Testis (tissue), 2 donors: ENCODE measurements at regions not wholly inside any gene's neighbourhood (a gene's known extent, or its start where the extent isn't known, plus 50 kb on each side); places are given as distances from the start of the nearest gene placed in this dataset.
"Not testable (repeated sequence)": the region's sequence is repeated elsewhere in the genome, so short reads cannot be mapped to it uniquely, and the experiment has no call there.

Source experiments
- DNase-seq: peaks from one replicate; pipeline ENCODE4 v3.0.0-alpha.2; 2019
- H3K27ac ChIP-seq, 2 donors: fragments of 200-600 bp; sonication (generic); one replicate each; pipeline ENCODE4 v1.5.1; 2019
- H3K27me3 ChIP-seq: fragments of 200-600 bp; sonication (generic); one replicate; pipeline ENCODE4 v1.5.1; 2019
- H3K36me3 ChIP-seq: fragments of 200-600 bp; sonication (generic); one replicate; pipeline ENCODE4 v1.5.1; 2017; ENCODE audit warnings: low read depth; ENCODE audit errors: missing control alignments
- H3K4me1 ChIP-seq: fragments of 200-600 bp; sonication (generic); one replicate; pipeline ENCODE4 v1.5.1; 2019
- H3K4me3 ChIP-seq, 2 donors: fragments of 200-600 bp; sonication (generic); one replicate each; pipeline ENCODE4 v1.5.1; 2017 to 2019
- H3K9me3 ChIP-seq: fragments of 200-600 bp; sonication (generic); one replicate; pipeline ENCODE4 v1.5.1; 2017
- POLR2A ChIP-seq: fragments of 450-650 bp; IDR thresholded peaks from one replicate; pipeline ENCODE4 v1.6.1; 2017; ENCODE audit warnings: antibody characterized with exemption, mild to moderate bottlenecking, moderate library complexity
- WGBS, 2 donors: methylation state at CpG; one replicate each; pipeline ENCODE4 v1.1.5; 2018; 5-methylcytosine and 5-hydroxymethylcytosine counted together
- intact Hi-C: fragments of 100-400 bp; cut with DNase I; formaldehyde crosslinking; loops from one replicate; pipeline ENCODE4 v1.15.1; 2023; ENCODE audit warnings: low total_unique reads
- TF ChIP-seq, protein P1 (sequence below), 3 experiments: fragments of 450-650 bp in 2 of 3; fragments of 200-600 bp in 1 of 3; sonication (generic) in 1 of 3; IDR thresholded peaks; one replicate each; pipeline ENCODE4 v1.5.1; 2016 to 2019; ENCODE audit warnings: antibody characterized with exemption in 3 of 3, mild to moderate bottlenecking in 2 of 3, moderate library complexity in 1 of 3

DNA sequence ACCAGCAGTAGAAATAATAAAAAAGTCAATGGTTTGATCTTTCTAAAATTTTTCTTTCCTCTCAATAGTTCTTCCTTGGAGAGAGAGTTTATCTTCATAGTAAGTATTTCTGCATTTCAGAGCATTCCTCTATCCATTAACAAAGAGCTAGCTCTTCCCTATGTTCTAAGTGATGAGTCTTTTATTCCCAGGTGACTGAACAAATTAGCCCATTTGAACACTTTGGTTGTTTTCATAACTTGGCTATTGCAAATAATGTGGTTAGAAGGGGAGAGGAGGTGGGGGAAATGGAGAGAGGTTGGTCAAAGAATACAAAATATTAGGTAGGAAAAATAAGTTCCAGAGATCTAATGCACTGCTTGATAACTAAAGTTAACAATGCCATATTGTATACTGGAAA lies 598.9 kb downstream of the KCNT2 start:
- H3K9me3 ChIP-seq: no peaks in the 10 kb centered on the region
- no peak overlapping the region for H3K4me3 ChIP-seq
- TF ChIP-seq, protein P1, sequence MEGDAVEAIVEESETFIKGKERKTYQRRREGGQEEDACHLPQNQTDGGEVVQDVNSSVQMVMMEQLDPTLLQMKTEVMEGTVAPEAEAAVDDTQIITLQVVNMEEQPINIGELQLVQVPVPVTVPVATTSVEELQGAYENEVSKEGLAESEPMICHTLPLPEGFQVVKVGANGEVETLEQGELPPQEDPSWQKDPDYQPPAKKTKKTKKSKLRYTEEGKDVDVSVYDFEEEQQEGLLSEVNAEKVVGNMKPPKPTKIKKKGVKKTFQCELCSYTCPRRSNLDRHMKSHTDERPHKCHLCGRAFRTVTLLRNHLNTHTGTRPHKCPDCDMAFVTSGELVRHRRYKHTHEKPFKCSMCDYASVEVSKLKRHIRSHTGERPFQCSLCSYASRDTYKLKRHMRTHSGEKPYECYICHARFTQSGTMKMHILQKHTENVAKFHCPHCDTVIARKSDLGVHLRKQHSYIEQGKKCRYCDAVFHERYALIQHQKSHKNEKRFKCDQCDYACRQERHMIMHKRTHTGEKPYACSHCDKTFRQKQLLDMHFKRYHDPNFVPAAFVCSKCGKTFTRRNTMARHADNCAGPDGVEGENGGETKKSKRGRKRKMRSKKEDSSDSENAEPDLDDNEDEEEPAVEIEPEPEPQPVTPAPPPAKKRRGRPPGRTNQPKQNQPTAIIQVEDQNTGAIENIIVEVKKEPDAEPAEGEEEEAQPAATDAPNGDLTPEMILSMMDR (IDR thresholded peaks at IDR 0.05): no peak
- TF ChIP-seq POLR2A: no peak
- H3K36me3 ChIP-seq: no peaks in the 10 kb centered on the region
- DNase-seq: no peak
- no peak overlapping the region for H3K27ac ChIP-seq
- H3K4me1 ChIP-seq: no peaks in the 10 kb centered on the region
- H3K27me3 ChIP-seq: no peaks in the 10 kb centered on the region
- intact Hi-C loops: no loop called here

DNA sequence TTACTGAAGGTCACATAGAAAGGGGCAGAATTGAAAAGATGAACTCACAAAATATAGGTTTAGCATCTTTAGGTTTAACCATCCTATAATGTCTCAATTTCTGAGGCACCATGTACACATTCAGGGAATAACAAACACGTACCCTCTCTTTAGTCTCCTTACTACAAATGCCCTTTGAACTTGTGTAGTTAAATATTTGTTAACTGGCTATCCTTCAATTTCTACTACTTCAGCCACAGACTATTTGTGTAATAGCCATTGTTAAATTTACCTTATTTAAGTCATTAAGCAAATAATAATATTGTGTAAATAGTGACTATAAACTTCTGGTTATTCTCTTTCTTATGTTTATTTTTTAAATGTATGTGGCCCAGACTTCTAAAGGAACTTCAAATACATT lies 600.5 kb downstream of the KCNT2 start:
- no peaks in the 10 kb centered on the region for H3K36me3 ChIP-seq
- no peaks in the 10 kb centered on the region for H3K9me3 ChIP-seq
- H3K27me3 ChIP-seq: no peaks in the 10 kb centered on the region
- TF ChIP-seq, protein P1 (IDR thresholded peaks at IDR 0.05): no peak
- TF ChIP-seq POLR2A: no peak
- 65 to 81% methylated on average over 1 of the region's 1 CpG for WGBS, 2 donors
- no peak for DNase-seq
- no peak overlapping the region for H3K4me3 ChIP-seq
- intact Hi-C loops: no loop called here
- no peaks in the 10 kb centered on the region for H3K4me1 ChIP-seq
- H3K27ac ChIP-seq: no peak overlapping the region

DNA sequence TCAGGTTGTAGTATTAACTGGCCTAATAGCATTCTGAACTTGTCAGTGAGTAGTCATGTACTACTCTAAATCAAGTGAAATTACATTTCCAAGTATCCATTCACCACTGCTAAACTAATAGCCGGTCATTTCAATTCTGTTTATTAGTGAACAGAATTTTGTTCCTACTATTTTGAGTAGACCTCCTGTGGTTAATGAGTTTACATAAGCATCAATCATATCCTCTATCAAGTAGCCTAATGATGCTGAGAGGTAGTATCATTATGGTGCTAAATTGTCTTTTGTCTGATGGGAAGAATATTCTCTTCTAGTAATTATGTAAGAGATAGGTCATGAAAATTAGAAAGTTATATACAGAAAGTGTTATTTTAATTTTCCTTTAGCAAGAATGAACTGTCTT lies 602.8 kb downstream of the KCNT2 start:
- intact Hi-C loops: no loop called here
- TF ChIP-seq, protein P1 (IDR thresholded peaks at IDR 0.05): no peak
- no peak for TF ChIP-seq POLR2A

DNA sequence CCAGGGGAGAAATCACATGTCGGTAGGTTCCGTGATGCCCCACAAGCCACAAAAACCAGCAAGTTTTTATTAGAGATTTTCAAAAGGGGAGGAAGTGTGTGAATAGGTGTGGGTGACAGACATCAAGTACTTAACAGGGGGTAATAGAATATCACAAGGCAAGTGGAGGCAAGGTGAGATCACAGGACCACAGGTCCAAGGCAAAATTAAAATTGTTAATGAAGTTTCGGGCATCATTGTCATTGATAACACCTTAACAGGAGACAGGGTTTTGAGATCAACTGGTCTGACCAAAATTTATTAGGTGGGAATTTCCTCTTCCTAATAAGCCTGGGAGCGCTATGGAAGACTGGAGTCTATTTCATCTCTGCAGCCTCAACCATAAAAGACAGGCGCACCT lies 603.9 kb downstream of the KCNT2 start:
- WGBS, 2 donors: 70 to 86% methylated on average over 5 of the region's 5 CpGs
- H3K27me3 ChIP-seq, H3K9me3 ChIP-seq, DNase-seq, intact Hi-C loops, H3K36me3 ChIP-seq, H3K27ac ChIP-seq, H3K4me1 ChIP-seq, H3K4me3 ChIP-seq: not testable (repeated sequence)

More for the DNA sequence above, 602.8 kb downstream of the KCNT2 start:
- WGBS, 2 donors: 86 to 93% methylated on average over 1 of the region's 1 CpG
- Histone ChIP-seq H3K4me1 (no peaks in the 10 kb centered on the region), H3K27me3 (no peaks in the 10 kb centered on the region), H3K4me3 (no peak overlapping the region), H3K36me3 (no peaks in the 10 kb centered on the region), H3K27ac (no peak overlapping the region), H3K9me3 (no peaks in the 10 kb centered on the region)
- DNase-seq: no peak

DNA sequence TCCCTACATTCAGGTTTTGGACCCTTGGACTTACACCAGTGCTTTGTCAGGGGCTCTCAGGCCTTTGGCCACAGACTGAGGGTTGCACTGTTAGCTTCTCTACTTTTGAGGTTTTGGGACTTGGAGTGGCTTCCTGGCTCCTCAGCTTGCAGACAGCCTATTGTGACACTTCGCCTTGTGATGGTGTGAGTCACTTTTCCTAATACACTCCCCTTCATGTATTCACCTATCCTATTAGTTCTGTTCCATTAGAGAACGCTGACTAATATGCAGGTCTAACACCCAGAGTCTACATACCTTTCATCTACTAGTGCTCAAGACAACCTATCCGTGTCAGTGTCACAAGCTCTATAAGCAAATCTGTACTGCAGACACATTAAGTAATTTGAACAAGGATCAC lies 605.3 kb downstream of the KCNT2 start:
- no peaks in the 10 kb centered on the region for H3K27me3 ChIP-seq
- DNase-seq: no peak
- intact Hi-C loops: no loop called here
- H3K9me3 ChIP-seq: no peaks in the 10 kb centered on the region
- TF ChIP-seq, protein P1 (IDR thresholded peaks at IDR 0.05): no peak
- no peak for TF ChIP-seq POLR2A
- no peak overlapping the region for H3K27ac ChIP-seq
- H3K36me3 ChIP-seq: no peaks in the 10 kb centered on the region
- 93 to 96% methylated on average over 3 of the region's 3 CpGs for WGBS, 2 donors
- H3K4me3 ChIP-seq: no peak overlapping the region
- H3K4me1 ChIP-seq: no peaks in the 10 kb centered on the region

DNA sequence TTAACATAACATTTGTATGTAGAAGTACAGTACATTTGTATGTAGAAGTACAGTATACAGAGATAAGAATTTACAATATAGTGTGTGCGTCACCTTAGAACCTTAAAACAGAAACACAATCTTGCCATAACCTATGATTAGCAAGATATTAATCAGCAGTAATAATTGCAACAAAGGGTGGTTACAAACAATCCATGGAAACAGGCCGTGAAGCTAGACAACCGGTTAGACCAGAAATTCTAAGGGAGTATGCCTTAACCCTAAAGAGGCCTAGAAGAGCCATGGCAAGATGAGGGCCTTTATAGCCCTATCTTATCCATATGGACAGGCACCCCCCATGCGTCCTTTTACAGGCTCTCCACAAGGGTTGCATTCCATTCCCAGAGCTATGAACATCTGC lies 605.9 kb downstream of the KCNT2 start:
- H3K9me3 ChIP-seq, intact Hi-C loops, DNase-seq, H3K27ac ChIP-seq, H3K36me3 ChIP-seq, H3K4me1 ChIP-seq, H3K4me3 ChIP-seq, H3K27me3 ChIP-seq: not testable (repeated sequence)
- 92 to 100% methylated on average over 4 of the region's 4 CpGs for WGBS, 2 donors
